ENCODE measurements at regions not wholly inside any gene's neighbourhood (a gene's known extent, or its start where the extent isn't known, plus 50 kb on each side); places are given as distances from the start of the nearest gene placed in this dataset.

GRCh38 chr4:153901220-153901619 lies 112.3 kb upstream of the SFRP2 start:
- no TSS peak for BruUV-seq (replicated peaks)
- POLR2A ChIA-PET = no interaction called here
- DNase-seq (ENCODE audit: unreplicated experiment) = no peak
- intact Hi-C loops (cut with micrococcal nuclease) = no loop called here
- no peak overlapping the region for H3K27ac Mint-ChIP-seq (ENCODE audit: low read depth, unreplicated experiment)
- H3K36me3 Mint-ChIP-seq (ENCODE audit: insufficient read depth, unreplicated experiment) = no peaks in the 10 kb centered on the region
- H3K4me3 Mint-ChIP-seq (ENCODE audit: unreplicated experiment) = no peak overlapping the region
- CTCF ChIA-PET = no interaction called here
- H3K4me1 Mint-ChIP-seq (ENCODE audit: insufficient read depth, unreplicated experiment) = no peaks in the 10 kb centered on the region
- H3K27me3 Mint-ChIP-seq (ENCODE audit: insufficient read depth, unreplicated experiment) = no peaks in the 10 kb centered on the region
- no peak for TF ChIP-seq CTCF (IDR thresholded peaks at IDR 0.05; ENCODE audit: unreplicated experiment)
- H3K9me3 Mint-ChIP-seq (ENCODE audit: unreplicated experiment) = no peaks in the 10 kb centered on the region

GRCh38 chr4:153900426-153900825 lies 111.5 kb upstream of the SFRP2 start:
- CTCF ChIA-PET = no interaction called here

GRCh38 chr4:153890761-153891160 lies 101.9 kb upstream of the SFRP2 start:
- POLR2A ChIA-PET = no interaction called here
- no peak overlapping the region for H3K4me3 Mint-ChIP-seq (ENCODE audit: unreplicated experiment)
- no peak for TF ChIP-seq CTCF (IDR thresholded peaks at IDR 0.05; ENCODE audit: unreplicated experiment)
- H3K4me1 Mint-ChIP-seq (ENCODE audit: insufficient read depth, unreplicated experiment) = peaks cover 11% of the 10 kb centered on the region
- H3K27me3 Mint-ChIP-seq (ENCODE audit: insufficient read depth, unreplicated experiment) = no peaks in the 10 kb centered on the region
- no peak overlapping the region for H3K27ac Mint-ChIP-seq (ENCODE audit: low read depth, unreplicated experiment)
- no TSS peak for BruUV-seq (replicated peaks)
- no peaks in the 10 kb centered on the region for H3K36me3 Mint-ChIP-seq (ENCODE audit: insufficient read depth, unreplicated experiment)
- no peaks in the 10 kb centered on the region for H3K9me3 Mint-ChIP-seq (ENCODE audit: unreplicated experiment)
- intact Hi-C loops (cut with micrococcal nuclease) = no loop called here
- no peak for DNase-seq (ENCODE audit: unreplicated experiment)
- CTCF ChIA-PET = interaction anchor here (0.5 kb wide), 1 partner anchor 184 kb away, joined by 3 read pairs; no protein-coding TSS in a partner anchor

More at GRCh38 chr4:153900426-153900825, 111.5 kb upstream of the SFRP2 start:
- TF ChIP-seq CTCF (IDR thresholded peaks at IDR 0.05; ENCODE audit: unreplicated experiment) = no peak
- Mint-ChIP-seq H3K27me3 (ENCODE audit: insufficient read depth, unreplicated experiment) (no peaks in the 10 kb centered on the region), H3K4me3 (ENCODE audit: unreplicated experiment) (no peak overlapping the region), H3K4me1 (ENCODE audit: insufficient read depth, unreplicated experiment) (no peaks in the 10 kb centered on the region), H3K9me3 (ENCODE audit: unreplicated experiment) (no peaks in the 10 kb centered on the region), H3K27ac (ENCODE audit: low read depth, unreplicated experiment) (no peak overlapping the region), H3K36me3 (ENCODE audit: insufficient read depth, unreplicated experiment) (no peaks in the 10 kb centered on the region)
- BruUV-seq (replicated peaks) = no TSS peak
- POLR2A ChIA-PET = no interaction called here
- no peak for DNase-seq (ENCODE audit: unreplicated experiment)
- intact Hi-C loops (cut with micrococcal nuclease) = no loop called here

- CTCF ChIA-PET = interaction anchor here (1.4 kb wide), 1 partner anchor 101 kb away, joined by 7 read pairs; no protein-coding TSS in a partner anchor
- Mint-ChIP-seq H3K27me3 (ENCODE audit: insufficient read depth, unreplicated experiment) (no peaks in the 10 kb centered on the region), H3K27ac (ENCODE audit: low read depth, unreplicated experiment) (no peak overlapping the region), H3K4me3 (ENCODE audit: unreplicated experiment) (no peak overlapping the region), H3K36me3 (ENCODE audit: insufficient read depth, unreplicated experiment) (no peaks in the 10 kb centered on the region), H3K9me3 (ENCODE audit: unreplicated experiment) (no peaks in the 10 kb centered on the region), H3K4me1 (ENCODE audit: insufficient read depth, unreplicated experiment) (peaks cover 11% of the 10 kb centered on the region)
- POLR2A ChIA-PET = interaction anchor here (0.6 to 0.7 kb wide), 3 partner anchors 10 to 924 kb away, joined by 3 to 4 read pairs (median 3); no protein-coding TSS in a partner anchor
- intact Hi-C loops (cut with micrococcal nuclease) = no loop called here
- TF ChIP-seq CTCF (IDR thresholded peaks at IDR 0.05; ENCODE audit: unreplicated experiment) = no peak
- DNase-seq (ENCODE audit: unreplicated experiment) = no peak
- no TSS peak for BruUV-seq (replicated peaks)
Measured at GRCh38 chr4:153887217-153887616, 98.3 kb upstream of the SFRP2 start.
